Smooth muscle cell (in vitro differentiated cells): ENCODE measurements at regions not wholly inside any gene's neighbourhood (a gene's known extent, or its start where the extent isn't known, plus 50 kb on each side); places are given as distances from the start of the nearest gene placed in this dataset.

Source experiments
- DNase-seq: peaks from one replicate; lab custom pipeline; 2025; ENCODE audit not compliant: unreplicated experiment; lab: John Stamatoyannopoulos, UW
- H2AFZ ChIP-seq: fragments of 200-600 bp; sonication (generic); 2 replicates; pipeline ENCODE4 v1.6.0; 2016; ENCODE audit warnings: antibody characterized with exemption, low read depth, mild to moderate bottlenecking
- H3F3A ChIP-seq: fragments of 200-600 bp; sonication (generic); 2 replicates; pipeline ENCODE4 v1.6.0; 2017; ENCODE audit warnings: antibody characterized with exemption, low read depth
- H3K27ac ChIP-seq: fragments of 200-600 bp; sonication (generic); 2 replicates; pipeline ENCODE4 v1.5.1; 2016; ENCODE audit warnings: low read depth, mild to moderate bottlenecking
- H3K27me3 ChIP-seq: fragments of 200-600 bp; sonication (generic); 2 replicates; pipeline ENCODE4 v1.6.1; 2016; ENCODE audit warnings: low read depth, mild to moderate bottlenecking
- H3K36me3 ChIP-seq: fragments of 200-600 bp; sonication (generic); 2 replicates; pipeline ENCODE4 v1.5.1; 2016; ENCODE audit warnings: low read depth
- H3K4me1 ChIP-seq: fragments of 200-600 bp; sonication (generic); 2 replicates; pipeline ENCODE4 v1.5.1; 2016; ENCODE audit warnings: low read depth
- H3K4me2 ChIP-seq: fragments of 200-600 bp; sonication (generic); 2 replicates; pipeline ENCODE4 v1.6.0; 2016; ENCODE audit warnings: mild to moderate bottlenecking
- H3K4me3 ChIP-seq: fragments of 200-600 bp; sonication (generic); 2 replicates; pipeline ENCODE4 v1.5.1; 2016; ENCODE audit warnings: mild to moderate bottlenecking
- H3K79me2 ChIP-seq: fragments of 200-600 bp; sonication (generic); 2 replicates; pipeline ENCODE4 v1.6.0; 2016; ENCODE audit warnings: low read depth, mild to moderate bottlenecking
- H3K9ac ChIP-seq: fragments of 200-600 bp; sonication (generic); 2 replicates; pipeline ENCODE4 v1.6.0; 2016; ENCODE audit warnings: low read depth
- H3K9me3 ChIP-seq: fragments of 200-600 bp; sonication (generic); replicated peaks from 2 replicates; pipeline ENCODE4 v1.5.1; 2016; ENCODE audit warnings: low read depth
- H4K20me1 ChIP-seq: fragments of 200-600 bp; sonication (generic); 2 replicates; pipeline ENCODE4 v1.6.0; 2016; ENCODE audit warnings: low read depth
- WGBS: methylation state at CpG from one replicate; pipeline ENCODE4 v1.1.7; 2016; ENCODE audit warnings: low lambda C conversion rate; 5-methylcytosine and 5-hydroxymethylcytosine counted together
- TF ChIP-seq, protein P1 (sequence below): fragments of 200-600 bp; sonication (generic); IDR thresholded peaks from 2 replicates; pipeline ENCODE4 v1.5.1; 2017; ENCODE audit warnings: borderline replicate concordance, mild to moderate bottlenecking, antibody characterized with exemption; ENCODE audit not compliant: insufficient read depth, poor library complexity, severe bottlenecking

GRCh38 chr12:85363382-85364190 lies 83.6 kb downstream of the ALX1 start:
- no peak for DNase-seq
- Histone ChIP-seq H4K20me1 (no peaks in the 10 kb centered on the region), H3K27me3 (no peaks in the 10 kb centered on the region), H3K79me2 (no peaks in the 10 kb centered on the region), H3F3A (no peaks in the 10 kb centered on the region), H3K4me3 (no peak overlapping the region), H3K4me2 (no peak overlapping the region), H3K9ac (no peak overlapping the region), H3K27ac (no peak overlapping the region), H3K36me3 (no peaks in the 10 kb centered on the region), H3K4me1 (no peaks in the 10 kb centered on the region), H3K9me3 (no peaks in the 10 kb centered on the region), H2AFZ (no peak overlapping the region)
- TF ChIP-seq, protein P1, sequence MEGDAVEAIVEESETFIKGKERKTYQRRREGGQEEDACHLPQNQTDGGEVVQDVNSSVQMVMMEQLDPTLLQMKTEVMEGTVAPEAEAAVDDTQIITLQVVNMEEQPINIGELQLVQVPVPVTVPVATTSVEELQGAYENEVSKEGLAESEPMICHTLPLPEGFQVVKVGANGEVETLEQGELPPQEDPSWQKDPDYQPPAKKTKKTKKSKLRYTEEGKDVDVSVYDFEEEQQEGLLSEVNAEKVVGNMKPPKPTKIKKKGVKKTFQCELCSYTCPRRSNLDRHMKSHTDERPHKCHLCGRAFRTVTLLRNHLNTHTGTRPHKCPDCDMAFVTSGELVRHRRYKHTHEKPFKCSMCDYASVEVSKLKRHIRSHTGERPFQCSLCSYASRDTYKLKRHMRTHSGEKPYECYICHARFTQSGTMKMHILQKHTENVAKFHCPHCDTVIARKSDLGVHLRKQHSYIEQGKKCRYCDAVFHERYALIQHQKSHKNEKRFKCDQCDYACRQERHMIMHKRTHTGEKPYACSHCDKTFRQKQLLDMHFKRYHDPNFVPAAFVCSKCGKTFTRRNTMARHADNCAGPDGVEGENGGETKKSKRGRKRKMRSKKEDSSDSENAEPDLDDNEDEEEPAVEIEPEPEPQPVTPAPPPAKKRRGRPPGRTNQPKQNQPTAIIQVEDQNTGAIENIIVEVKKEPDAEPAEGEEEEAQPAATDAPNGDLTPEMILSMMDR, result no peak
- WGBS, result 83% methylated on average over 5 of the region's 5 CpGs

- Histone ChIP-seq H3K4me2 (no peak overlapping the region), H3K36me3 (no peaks in the 10 kb centered on the region), H3K27ac (no peak overlapping the region), H3K27me3 (no peaks in the 10 kb centered on the region), H3K9ac (no peak overlapping the region), H4K20me1 (no peaks in the 10 kb centered on the region), H3K4me1 (no peaks in the 10 kb centered on the region), H2AFZ (no peak overlapping the region), H3F3A (no peaks in the 10 kb centered on the region), H3K79me2 (no peaks in the 10 kb centered on the region), H3K4me3 (no peak overlapping the region), H3K9me3 (no peaks in the 10 kb centered on the region)
- WGBS, result 89% methylated on average over 2 of the region's 2 CpGs
- DNase-seq, result no peak
- TF ChIP-seq, protein P1, result no peak
These were observed 87.9 kb downstream of the ALX1 start for GRCh38 chr12:85367936-85368335.

- H3K4me1 ChIP-seq, result no peaks in the 10 kb centered on the region
- no peaks in the 10 kb centered on the region for H3K9me3 ChIP-seq
- no peak overlapping the region for H3K9ac ChIP-seq
- H3K36me3 ChIP-seq, result no peaks in the 10 kb centered on the region
- no peaks in the 10 kb centered on the region for H3K27me3 ChIP-seq
- no peak overlapping the region for H3K4me3 ChIP-seq
- H3K79me2 ChIP-seq, result no peaks in the 10 kb centered on the region
- DNase-seq, result no peak
- H3F3A ChIP-seq, result no peaks in the 10 kb centered on the region
- TF ChIP-seq, protein P1, result no peak
- no peak overlapping the region for H2AFZ ChIP-seq
- 84% methylated on average over 4 of the region's 4 CpGs for WGBS
- H3K27ac ChIP-seq, result no peak overlapping the region
- no peaks in the 10 kb centered on the region for H4K20me1 ChIP-seq
- no peak overlapping the region for H3K4me2 ChIP-seq
These were observed 89.5 kb downstream of the ALX1 start for GRCh38 chr12:85369365-85370154.
